Anterior cingulate cortex (tissue), 58 donors: ENCODE measurements at regions not wholly inside any gene's neighbourhood (a gene's known extent, or its start where the extent isn't known, plus 50 kb on each side); places are given as distances from the start of the nearest gene placed in this dataset.

Source experiments
- DNase-seq, 58 donors: peaks; one replicate each; lab custom pipeline; 2025; lab: John Stamatoyannopoulos, UW

GRCh38 chr11:116644201-116644940 is 128.4 kb downstream of the BUD13 start:
- DNase-seq = no peak

DNA sequence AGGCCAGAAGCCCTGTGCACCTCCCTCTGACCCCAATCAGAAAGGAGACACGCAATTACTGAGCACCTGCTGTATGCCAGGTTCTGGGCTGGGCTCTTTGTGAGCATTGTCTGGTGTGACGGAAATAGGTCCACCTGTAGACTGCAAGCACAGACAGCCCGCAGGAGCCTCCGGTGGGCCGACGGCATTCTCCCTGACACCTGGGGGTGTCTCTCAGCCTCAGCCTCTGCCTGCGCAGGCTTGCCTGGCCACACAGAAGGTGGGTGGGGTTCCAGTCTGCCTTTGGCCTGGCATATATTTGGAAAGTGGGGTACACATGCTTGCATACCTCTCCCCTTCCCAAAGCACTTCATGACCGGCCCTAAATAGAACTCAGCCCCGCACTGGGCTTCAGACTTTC is 129.3 kb downstream of the BUD13 start:
- DNase-seq = no peak

DNA sequence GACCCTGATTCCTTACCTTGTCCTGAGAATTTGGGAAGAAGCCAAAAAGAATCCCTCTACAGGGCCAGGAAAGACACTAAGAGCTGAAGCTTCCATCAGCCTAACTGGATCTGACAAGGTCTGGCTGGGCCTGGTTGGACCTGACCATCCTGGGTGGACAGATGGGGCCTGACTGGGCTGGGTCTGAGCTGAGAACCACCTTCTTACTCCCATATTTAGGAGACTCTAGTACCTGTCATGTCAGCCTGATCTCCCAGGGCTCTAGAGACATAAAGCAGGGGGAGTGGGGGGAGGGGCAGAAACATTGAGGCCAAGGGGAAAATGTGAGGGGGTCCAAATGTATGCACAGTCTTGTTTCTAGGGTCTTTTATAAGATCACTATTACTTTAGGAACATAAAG is 129.9 kb downstream of the BUD13 start:
- no peak for DNase-seq

DNA sequence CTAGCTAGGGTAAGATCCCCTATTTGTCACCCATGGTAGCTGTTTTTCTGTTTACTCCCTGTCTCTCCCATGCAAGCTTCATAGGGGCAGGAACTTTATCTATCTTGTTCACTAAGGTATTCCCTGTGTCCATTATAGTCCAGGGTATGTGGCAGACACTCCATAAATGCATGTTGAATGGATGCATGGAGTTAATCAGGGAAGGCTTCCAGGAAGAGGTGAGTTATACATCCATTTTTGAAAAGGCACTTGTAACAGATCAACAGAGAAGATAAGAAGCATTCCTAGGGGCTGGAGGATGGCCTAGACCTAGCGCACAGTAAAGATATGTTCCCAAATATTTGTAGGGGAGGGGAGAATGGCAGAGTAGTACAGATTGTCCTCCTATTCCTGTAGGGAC is 130.3 kb downstream of the BUD13 start:
- no peak for DNase-seq

- peak in 19 of 58 donors; percentile 0 to 53 (median 15) for DNase-seq
Observed at GRCh38 chr11:116641561-116642045, 131.2 kb downstream of the BUD13 start.

GRCh38 chr11:116640641-116641402 is 132.0 kb downstream of the BUD13 start:
- DNase-seq = no peak

- no peak for DNase-seq
Observed at GRCh38 chr11:116638463-116638862, 134.3 kb downstream of the BUD13 start.

- no peak for DNase-seq
Observed at GRCh38 chr11:116637766-116638165, 135.0 kb downstream of the BUD13 start.

DNA sequence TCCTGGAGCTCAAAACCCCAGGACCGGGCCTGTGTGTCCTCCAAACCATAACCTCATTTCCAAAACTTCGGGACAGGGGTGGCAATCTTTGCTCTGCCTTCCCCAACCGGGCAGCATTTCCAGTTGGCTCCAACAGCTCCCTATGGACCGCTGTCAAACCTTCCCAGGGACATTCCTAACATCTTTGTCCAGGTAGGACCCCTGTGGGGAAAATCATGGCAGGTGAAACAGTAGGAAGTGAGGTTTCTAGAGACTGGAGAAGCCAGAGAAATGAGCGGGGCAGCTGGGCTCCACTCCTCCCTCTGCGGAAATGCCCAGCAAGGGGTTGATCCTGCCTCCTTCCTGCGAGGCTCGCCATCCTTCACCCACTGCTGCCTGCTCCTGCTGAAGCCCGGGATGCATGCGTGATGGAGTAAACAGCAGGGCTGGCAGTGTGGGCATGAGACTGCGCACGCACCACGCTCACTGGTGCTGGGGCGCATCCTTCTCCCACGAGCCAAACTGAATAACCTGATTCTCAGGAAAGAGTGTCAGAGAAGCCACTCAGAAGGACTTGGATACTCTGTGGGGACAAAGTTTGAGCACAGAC is 136.4 kb downstream of the BUD13 start:
- no peak for DNase-seq

GRCh38 chr11:116631201-116631600 is 141.6 kb downstream of the BUD13 start:
- DNase-seq = no peak

DNA sequence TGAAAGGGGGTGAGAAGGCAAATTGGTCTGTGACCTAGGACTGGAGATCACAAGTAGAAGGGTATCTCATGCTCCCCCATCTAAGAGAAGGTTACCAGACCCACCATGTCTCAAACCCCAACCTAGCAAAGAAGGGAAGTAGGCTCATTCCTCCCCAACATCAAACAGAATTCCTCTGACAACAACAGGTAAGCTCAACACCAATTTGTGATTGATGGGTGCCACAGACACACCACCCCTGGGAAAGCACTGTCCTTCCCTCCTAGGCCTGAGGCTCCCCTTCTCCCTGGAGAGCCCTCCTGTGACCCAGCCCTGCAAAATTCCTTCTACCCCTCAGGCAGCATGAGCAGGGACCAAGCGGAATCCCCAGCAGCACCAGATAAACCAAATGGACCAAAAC is 154.3 kb downstream of the BUD13 start:
- DNase-seq = no peak

DNA sequence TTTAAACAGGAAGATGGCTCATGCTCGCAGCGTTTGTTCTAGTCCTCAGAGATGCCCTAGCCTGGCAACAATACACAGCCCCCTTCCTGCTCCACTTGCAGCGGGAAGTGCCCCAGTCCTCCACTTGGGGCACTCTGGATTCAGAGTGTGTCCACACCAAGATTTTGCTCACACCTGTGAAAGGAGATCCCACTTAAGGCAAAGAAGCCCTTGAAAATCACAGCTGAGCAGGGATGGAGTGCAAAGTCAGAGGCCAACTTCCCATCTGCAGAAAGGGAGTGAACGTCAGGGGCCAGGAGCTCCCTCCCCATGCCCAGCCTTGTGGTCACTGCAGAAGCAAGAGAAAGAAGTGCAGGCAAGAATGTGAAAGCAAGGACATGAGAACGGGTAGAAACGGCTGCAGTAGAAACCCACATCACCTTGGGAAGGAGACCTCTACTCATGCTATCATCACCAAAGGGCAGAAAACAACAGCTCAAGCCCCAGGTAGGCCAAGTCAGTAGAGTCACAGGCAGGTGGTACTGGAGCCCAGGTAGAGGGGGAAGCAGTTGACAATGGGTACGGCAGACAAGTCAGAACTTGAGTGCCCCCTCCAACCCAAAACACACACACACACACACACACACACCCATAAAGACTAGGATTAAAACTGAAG is 157.4 kb downstream of the BUD13 start:
- DNase-seq = no peak

DNA sequence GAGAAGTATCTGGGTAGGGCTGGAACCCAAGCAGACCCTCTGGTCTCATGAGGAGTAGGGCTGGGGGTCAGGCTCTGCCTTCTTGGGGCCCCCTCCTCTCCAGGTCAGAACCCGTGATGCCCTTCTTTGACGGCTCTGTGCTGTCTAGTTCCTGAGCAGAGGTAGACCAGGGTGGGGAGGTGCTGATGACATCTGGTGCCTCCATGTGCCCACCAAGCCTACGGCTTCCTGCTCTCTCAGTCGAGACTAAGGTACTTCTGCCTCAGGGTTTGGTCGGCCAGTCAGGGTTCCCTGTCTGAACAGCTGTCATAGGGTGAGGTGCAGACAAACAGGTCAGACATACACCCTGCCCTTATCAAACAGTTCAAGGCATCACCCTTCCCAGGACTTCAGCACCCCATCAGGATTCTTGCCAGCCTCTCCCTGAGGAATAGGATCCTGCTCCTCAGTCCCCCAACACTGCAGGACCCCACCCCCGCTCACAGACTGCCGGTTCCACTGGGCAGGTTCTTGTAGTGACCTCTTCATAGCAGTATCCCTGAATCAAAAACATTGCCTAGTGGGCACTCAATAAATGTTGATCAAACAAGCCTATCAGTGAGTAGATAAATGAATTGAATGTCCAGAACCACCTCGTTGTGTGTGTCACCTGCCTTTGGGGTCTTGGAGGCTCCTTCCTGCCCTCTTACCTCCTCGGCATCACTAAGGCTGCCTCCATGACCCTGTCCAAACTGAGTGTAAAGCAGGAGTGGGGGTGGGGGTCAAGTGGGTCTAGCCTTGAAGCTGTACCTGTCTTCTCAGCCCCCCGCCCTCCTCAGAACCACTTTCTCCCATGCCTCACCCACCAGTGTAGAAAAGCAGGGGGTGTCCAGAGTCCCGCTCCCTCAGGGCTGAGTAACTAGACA is 158.2 kb downstream of the BUD13 start:
- DNase-seq = no peak

DNA sequence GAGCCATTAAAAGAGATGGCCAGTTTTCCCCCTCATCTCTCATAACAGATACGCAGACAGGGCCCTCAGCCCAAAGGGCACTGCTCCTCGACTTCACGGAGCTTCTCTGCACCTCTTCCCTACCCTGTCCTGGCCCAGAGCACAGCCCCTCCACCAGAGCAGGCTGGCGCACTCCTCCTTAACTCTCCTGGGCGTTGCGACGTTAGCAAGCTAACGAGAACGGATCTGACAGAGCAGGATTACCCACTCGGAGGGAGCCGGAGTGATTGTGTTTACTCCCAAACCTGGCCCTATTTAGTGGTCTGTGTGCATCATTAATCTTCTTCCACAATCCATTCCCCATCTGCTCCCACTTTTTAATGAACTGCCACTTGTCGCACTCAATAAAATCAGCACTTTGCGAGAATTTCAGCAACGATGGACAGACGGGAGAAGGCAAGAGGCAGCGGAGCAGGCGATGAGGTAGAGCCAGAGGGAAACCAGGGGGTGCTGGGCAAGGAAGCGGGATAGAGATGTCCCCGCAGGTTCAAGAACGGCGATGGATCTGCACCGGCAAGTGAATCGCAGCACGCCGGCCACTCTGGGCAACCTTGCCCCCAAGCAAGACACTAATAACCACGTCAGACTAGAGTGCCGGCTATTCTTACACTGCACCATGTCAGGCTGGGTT is 159.4 kb downstream of the BUD13 start:
- DNase-seq = no peak

DNA sequence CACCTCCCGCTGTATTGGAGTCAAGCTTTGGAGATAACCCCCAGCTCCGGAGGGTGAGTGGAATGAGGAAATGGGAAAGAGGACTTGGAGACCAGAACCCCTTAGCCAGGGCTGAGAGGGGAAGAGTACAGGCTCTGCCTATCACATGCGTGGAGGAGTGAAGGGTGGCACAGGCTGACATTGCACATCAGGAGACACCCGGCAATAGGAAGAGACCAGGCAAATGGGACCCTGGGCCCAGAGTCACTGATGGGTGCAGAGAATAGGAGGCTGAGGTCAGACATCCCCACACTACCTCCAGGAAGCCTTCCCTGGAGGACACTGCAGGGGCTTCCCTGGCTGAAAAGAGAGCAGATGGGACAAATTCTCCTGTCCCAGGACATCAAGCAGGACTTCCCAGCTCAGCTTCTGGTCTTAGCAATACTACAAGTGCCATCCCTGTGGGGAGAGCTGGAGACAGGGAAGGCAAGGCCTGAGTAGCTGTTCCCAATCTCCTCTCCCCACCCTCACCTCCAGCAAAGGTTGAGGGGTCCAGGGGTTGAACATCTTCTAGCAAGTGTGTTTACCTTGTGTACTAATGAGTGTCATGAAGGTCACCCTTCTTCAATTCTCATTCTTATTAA is 160.7 kb downstream of the BUD13 start:
- DNase-seq = no peak

DNA sequence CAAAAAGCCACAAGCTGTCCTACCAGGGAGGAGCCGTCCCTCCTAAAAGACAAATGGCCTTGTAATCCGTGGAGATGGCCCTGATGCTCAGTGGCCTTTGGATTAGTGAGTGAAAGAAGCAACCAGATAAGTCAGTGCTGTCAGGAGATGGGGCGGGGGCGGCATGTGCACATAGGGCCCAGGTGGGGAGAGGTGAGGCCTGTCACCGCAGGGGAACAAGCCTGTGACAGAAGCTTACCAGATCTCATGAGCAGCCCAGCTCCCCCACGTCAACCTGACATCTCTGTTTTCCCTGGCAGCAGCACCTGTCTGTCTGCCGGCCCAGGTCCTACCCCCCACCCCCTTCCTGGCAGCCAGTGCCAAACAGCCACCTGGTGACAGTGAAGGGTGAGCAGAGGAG is 162.6 kb downstream of the BUD13 start:
- DNase-seq = no peak

GRCh38 chr11:116607027-116607426 is 165.8 kb downstream of the BUD13 start:
- no peak for DNase-seq

DNA sequence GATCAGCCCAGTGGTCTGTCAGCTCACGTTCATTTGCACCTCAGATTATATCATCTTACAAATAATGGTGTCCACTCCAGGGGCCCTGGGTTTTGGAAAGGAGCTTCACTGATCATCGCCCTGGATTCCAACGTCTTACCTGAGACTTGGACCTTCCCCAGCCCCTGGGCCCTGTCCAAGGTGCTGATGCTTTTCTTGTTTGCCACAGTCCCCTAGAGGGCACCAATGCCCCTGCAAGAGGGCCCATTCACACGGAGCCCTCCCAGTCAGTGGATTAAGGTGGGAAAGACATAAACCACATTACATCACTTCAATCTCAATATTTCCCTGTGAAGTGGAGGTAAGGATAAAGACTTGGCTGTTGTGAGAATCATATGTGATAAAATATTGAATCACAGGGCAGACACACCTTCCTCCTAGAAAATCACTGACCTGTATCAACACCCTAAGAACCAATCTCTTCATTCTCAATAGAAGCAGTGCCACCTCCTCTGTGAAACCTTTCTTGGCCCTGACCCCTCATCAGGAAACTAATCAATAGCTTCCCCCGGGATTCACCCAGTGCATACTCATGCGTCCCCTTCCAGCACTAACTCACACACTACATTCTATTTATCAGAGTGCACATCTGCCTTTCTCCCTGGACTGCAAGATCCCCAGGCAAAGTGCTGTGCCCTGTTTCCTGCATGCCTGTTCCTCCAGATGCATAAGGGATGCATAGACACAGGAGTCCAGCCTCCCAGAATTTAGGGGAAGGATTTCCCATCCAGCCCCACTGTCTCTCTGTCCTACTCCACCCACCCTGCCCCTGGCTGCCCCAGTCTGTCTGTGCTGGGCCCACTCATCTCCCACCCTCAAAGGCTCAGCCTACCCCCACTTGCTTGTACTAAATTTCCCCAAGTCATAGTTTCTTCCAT is 167.0 kb downstream of the BUD13 start:
- DNase-seq = no peak
